H1 (cell line): ENCODE measurements at regions not wholly inside any gene's neighbourhood (a gene's known extent, or its start where the extent isn't known, plus 50 kb on each side); places are given as distances from the start of the nearest gene placed in this dataset.

Experiments used
- CTCF ChIA-PET: fragments of 300-600 bp; sonication (Branson Sonifier 250); formaldehyde crosslinking; loops from one replicate; lab custom pipeline; 2021; ENCODE audit not compliant: partially characterized antibody; lab: Charles Lee
- POLR2A ChIA-PET: fragments of 300-600 bp; sonication (Branson Sonifier 250); formaldehyde crosslinking; loops from one replicate; lab custom pipeline; 2021; ENCODE audit warnings: inconsistent platforms; ENCODE audit not compliant: partially characterized antibody; lab: Charles Lee
- DNase-seq, 2 experiments: peaks; one replicate each; pipeline versions ENCODE4 v3.0.0 to v3.0.0-alpha.2; 2010 to 2022; ENCODE audit warnings: low spot score in 2 of 2, low read depth in 1 of 2, mixed read lengths in 1 of 2
- FAIRE-seq: peaks from 2 replicates; lab custom pipeline; 2011; peaks lifted over from hg19 to GRCh38; lab: Jason Lieb, UNC
- H2AFZ ChIP-seq: 2 replicates; pipeline ENCODE4 v1.8.1; 2012; ENCODE audit warnings: low read length, inconsistent platforms
- H2AK5ac ChIP-seq: 2 replicates; pipeline ENCODE4 v1.6.1; 2013; ENCODE audit warnings: low read depth, low read length
- H2BK120ac ChIP-seq: replicated peaks from 2 replicates; pipeline ENCODE3; 2013; ENCODE audit warnings: low read depth, low read length, inconsistent platforms
- H2BK12ac ChIP-seq: 2 replicates; pipeline ENCODE4 v1.6.1; 2013; ENCODE audit warnings: low read depth, low read length
- H2BK15ac ChIP-seq: 2 replicates; pipeline ENCODE4 v1.6.1; 2013; ENCODE audit warnings: low read length
- H2BK20ac ChIP-seq: 2 replicates; pipeline ENCODE4 v1.6.1; 2013; ENCODE audit warnings: low read length
- H2BK5ac ChIP-seq: 2 replicates; pipeline ENCODE4 v1.6.1; 2013; ENCODE audit warnings: low read depth, low read length
- H3K14ac ChIP-seq: 2 replicates; pipeline ENCODE4 v1.6.1; 2013; ENCODE audit warnings: inconsistent platforms; ENCODE audit not compliant: insufficient read length
- H3K18ac ChIP-seq: 2 replicates; pipeline ENCODE4 v1.6.1; 2013; ENCODE audit warnings: low read length; ENCODE audit errors: extremely low read depth
- H3K23ac ChIP-seq: 2 replicates; pipeline ENCODE4 v1.6.1; 2013; ENCODE audit warnings: inconsistent platforms; ENCODE audit not compliant: insufficient read length
- H3K23me2 ChIP-seq: 2 replicates; pipeline ENCODE4 v1.6.1; 2013; ENCODE audit warnings: low read depth, low read length
- H3K27ac ChIP-seq: 2 replicates; pipeline ENCODE4 v1.6.1; 2011; ENCODE audit warnings: low read depth, low read length, inconsistent platforms
- H3K27me3 ChIP-seq, 4 experiments: replicated peaks in 1 of 4; 1 replicate in 1 of 4; 2 replicates in 3 of 4; pipeline versions ENCODE4 v1.6.1 to v1.8.1; 2011 to 2013; ENCODE audit warnings: low read length in 3 of 4, mild to moderate bottlenecking in 3 of 4, inconsistent platforms in 2 of 4, mixed read lengths in 2 of 4, moderate library complexity in 1 of 4; ENCODE audit not compliant: control insufficient read depth in 3 of 4, insufficient read depth in 3 of 4; ENCODE audit errors: extremely low read depth in 1 of 4
- H3K36me3 ChIP-seq, 4 experiments: 2 replicates each; pipeline versions ENCODE4 v1.6.1 to v1.8.1; 2011 to 2013; ENCODE audit warnings: mild to moderate bottlenecking in 4 of 4, low read length in 3 of 4, moderate library complexity in 2 of 4, control low read depth in 1 of 4, inconsistent platforms in 1 of 4; ENCODE audit not compliant: insufficient read depth in 4 of 4, control insufficient read depth in 2 of 4
- H3K4ac ChIP-seq: replicated peaks from 2 replicates; pipeline ENCODE3; 2013; ENCODE audit warnings: low read length, low read depth, mixed read lengths, inconsistent platforms; ENCODE audit not compliant: insufficient read length
- H3K4me1 ChIP-seq, 4 experiments: replicated peaks in 1 of 4; 1 replicate in 1 of 4; 2 replicates in 3 of 4; pipeline versions ENCODE4 v1.6.1 to v1.8.1; 2011 to 2013; ENCODE audit warnings: low read length in 3 of 4, inconsistent platforms in 2 of 4, mixed read lengths in 1 of 4; ENCODE audit not compliant: insufficient read depth in 4 of 4, control insufficient read depth in 3 of 4
- H3K4me2 ChIP-seq, 2 experiments: 2 replicates each; pipeline versions ENCODE4 v1.6.1 to v1.8.1; 2011 to 2013; ENCODE audit warnings: low read depth in 2 of 2, low read length in 2 of 2, control low read depth in 1 of 2, inconsistent platforms in 1 of 2, mild to moderate bottlenecking in 1 of 2; ENCODE audit not compliant: insufficient read depth in 1 of 2
- H3K4me3 ChIP-seq, 4 experiments: fragments of 200-600, 300-600 bp in 1 of 4; sonication (generic), shearing (Covaris generic), sonication (Bioruptor Twin) in 1 of 4; 2 replicates each; pipeline versions ENCODE4 v1.5.1 to v1.8.1; 2011 to 2016; ENCODE audit warnings: low read length in 4 of 4, low read depth in 3 of 4, control low read depth in 2 of 4, inconsistent platforms in 2 of 4, mild to moderate bottlenecking in 2 of 4, mixed read lengths in 1 of 4, moderate library complexity in 1 of 4; ENCODE audit not compliant: insufficient read depth in 2 of 4; ENCODE audit errors: extremely low read depth in 1 of 4
- H3K56ac ChIP-seq: replicated peaks from 2 replicates; pipeline ENCODE3; 2013; ENCODE audit warnings: low read depth, mild to moderate bottlenecking, mixed read lengths, low read length, inconsistent platforms; ENCODE audit not compliant: insufficient read length
- H3K79me1 ChIP-seq: 2 replicates; pipeline ENCODE4 v1.6.1; 2013; ENCODE audit warnings: low read depth, low read length, control low read depth
- H3K79me2 ChIP-seq, 2 experiments: 2 replicates each; pipeline versions ENCODE4 v1.6.1 to v1.8.1; 2012 to 2013; ENCODE audit warnings: low read length in 2 of 2, mild to moderate bottlenecking in 2 of 2, inconsistent platforms in 1 of 2; ENCODE audit not compliant: insufficient read depth in 2 of 2, control insufficient read depth in 1 of 2
- H3K9ac ChIP-seq, 4 experiments: replicated peaks in 1 of 4; 1 replicate in 1 of 4; 2 replicates in 3 of 4; pipeline versions ENCODE4 v1.6.1 to v1.8.1; 2011 to 2013; ENCODE audit warnings: low read depth in 3 of 4, low read length in 3 of 4, control low read depth in 2 of 4, mild to moderate bottlenecking in 2 of 4, moderate library complexity in 2 of 4, inconsistent platforms in 1 of 4; ENCODE audit errors: extremely low read depth in 1 of 4
- H3K9me3 ChIP-seq, 2 experiments: 2 replicates each; pipeline versions ENCODE4 v1.6.1 to v1.8.1; 2012 to 2013; ENCODE audit warnings: mild to moderate bottlenecking in 2 of 2, moderate library complexity in 2 of 2, control low read depth in 1 of 2, inconsistent platforms in 1 of 2, low read depth in 1 of 2, low read length in 1 of 2, mixed read lengths in 1 of 2; ENCODE audit not compliant: insufficient read depth in 2 of 2
- H4K20me1 ChIP-seq, 2 experiments: replicated peaks in 1 of 2; 2 replicates each; pipeline versions ENCODE3 to v1.8.1; 2011 to 2013; ENCODE audit warnings: inconsistent platforms in 2 of 2, low read length in 2 of 2, mild to moderate bottlenecking in 1 of 2; ENCODE audit not compliant: insufficient read depth in 2 of 2, control insufficient read depth in 1 of 2
- H4K5ac ChIP-seq: 2 replicates; pipeline ENCODE4 v1.6.1; 2013; ENCODE audit warnings: low read length, low read depth, mixed read lengths, inconsistent platforms; ENCODE audit not compliant: insufficient read length
- H4K8ac ChIP-seq: 2 replicates; pipeline ENCODE4 v1.8.0; 2013; ENCODE audit warnings: mild to moderate bottlenecking, moderate library complexity, low read length, inconsistent platforms; ENCODE audit not compliant: insufficient read depth; ENCODE audit errors: extremely low read depth
- H4K91ac ChIP-seq: replicated peaks from 2 replicates; pipeline ENCODE3; 2013; ENCODE audit warnings: low read length, mixed read lengths, inconsistent platforms; ENCODE audit not compliant: insufficient read length
- BRCA1 ChIP-seq: IDR thresholded peaks from 2 replicates; pipeline ENCODE4 v1.6.1; 2012; ENCODE audit warnings: low read depth, low read length, improper control_type of control experiment
- EZH2 ChIP-seq: fragments of 200-600 bp; sonication (generic); IDR thresholded peaks from 2 replicates; pipeline ENCODE4 v1.7.1; 2012; ENCODE audit warnings: low read depth, mild to moderate bottlenecking, moderate library complexity, low read length, inconsistent platforms; ENCODE audit not compliant: severe bottlenecking
- JUND ChIP-seq: IDR thresholded peaks from 2 replicates; pipeline ENCODE4 v1.6.1; 2011; ENCODE audit warnings: mild to moderate bottlenecking, improper control_type of control experiment, low read length
- RAD21 ChIP-seq, 2 experiments: IDR thresholded peaks in 1 of 2; conservative IDR thresholded peaks in 1 of 2; 2 replicates each; pipeline ENCODE4 v1.6.1; 2011; ENCODE audit warnings: low read depth in 2 of 2, low read length in 2 of 2, improper control_type of control experiment in 1 of 2, inconsistent platforms in 1 of 2, mild to moderate bottlenecking in 1 of 2, moderate library complexity in 1 of 2
- SP1 ChIP-seq: IDR thresholded peaks from 2 replicates; pipeline ENCODE4 v1.6.1; 2011; ENCODE audit warnings: low read depth, low read length
- YY1 ChIP-seq: IDR thresholded peaks from 2 replicates; pipeline ENCODE4 v1.6.1; 2011; ENCODE audit warnings: low read depth, mild to moderate bottlenecking, low read length
- WGBS, 2 experiments: shearing (Covaris generic) in 1 of 2; methylation state at CpG; one replicate each; pipeline versions ENCODE4 v1.1.6 to v1.1.7; 2013 to 2015; ENCODE audit warnings: low lambda C conversion rate in 2 of 2, mixed read lengths in 2 of 2, inconsistent platforms in 1 of 2, low coverage in 1 of 2, missing lambda C conversion rate in 1 of 2; ENCODE audit not compliant: insufficient replicate concordance in 2 of 2, insufficient coverage in 1 of 2, insufficient read length in 1 of 2; ENCODE audit errors: extremely low coverage in 1 of 2, missing lambda C conversion rate in 1 of 2; 5-methylcytosine and 5-hydroxymethylcytosine counted together
- TF ChIP-seq, protein P1 (sequence below): IDR thresholded peaks from 2 replicates; pipeline ENCODE4 v1.6.1; 2011; ENCODE audit warnings: low read depth, mild to moderate bottlenecking, low read length; ENCODE audit not compliant: insufficient read depth
- TF ChIP-seq, protein P2 (sequence below), 3 experiments: IDR thresholded peaks; 1 replicate in 2 of 3; 2 replicates in 1 of 3; pipeline versions ENCODE4 v1.5.1 to v1.6.1; 2011; ENCODE audit warnings: low read length in 3 of 3, mild to moderate bottlenecking in 3 of 3, inconsistent platforms in 2 of 3, low read depth in 1 of 3, moderate library complexity in 1 of 3; ENCODE audit not compliant: insufficient read depth in 1 of 3; ENCODE audit errors: control extremely low read depth in 1 of 3

DNA sequence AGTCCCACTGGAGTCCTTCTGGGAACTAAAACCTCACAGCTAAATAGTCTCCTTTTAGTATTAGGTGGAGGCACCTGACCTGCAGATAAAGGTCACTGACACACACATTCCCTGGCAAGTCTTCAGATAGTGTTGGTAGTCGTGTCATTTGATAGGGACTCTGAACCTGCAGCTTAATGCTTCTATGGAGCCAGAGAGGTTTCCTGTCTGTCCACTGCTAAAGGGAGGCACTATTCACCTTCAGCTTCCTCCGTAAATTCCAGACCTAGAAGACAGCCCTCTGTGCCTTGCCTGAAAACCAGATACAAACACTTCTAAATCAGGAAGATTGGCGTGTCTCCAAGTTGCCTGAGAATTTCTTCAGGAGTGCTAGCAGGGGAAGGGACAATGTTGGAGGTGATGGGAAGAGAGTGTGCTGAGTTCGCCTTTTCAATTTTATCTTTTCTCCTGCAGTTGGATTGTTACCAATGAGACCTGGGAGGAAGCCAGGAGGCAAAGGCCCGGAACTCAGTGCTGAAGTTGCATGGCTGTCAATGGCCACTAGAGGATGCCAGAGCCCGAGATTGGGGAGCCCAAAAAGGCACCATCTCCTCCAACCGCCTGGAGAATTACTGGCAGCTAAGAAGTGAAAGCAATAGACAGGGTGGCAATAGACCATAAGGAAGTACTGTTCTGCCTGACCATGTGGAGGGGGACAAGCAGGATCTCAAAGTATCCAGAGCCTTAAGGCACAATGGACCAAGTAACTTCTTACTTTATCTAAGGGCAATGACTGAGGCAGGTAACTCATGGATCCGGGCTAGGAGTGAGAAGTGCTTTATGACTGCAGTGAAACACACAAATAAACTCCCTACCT lies 81.6 kb upstream of the SCAF11 start:
- Histone ChIP-seq H3K79me1 (no peaks in the 10 kb centered on the region), H4K5ac (no peak overlapping the region), H4K20me1 (no peaks in the 10 kb centered on the region), H3K9me3 (no peaks in the 10 kb centered on the region), H3K23ac (no peak overlapping the region), H3K9ac (no peak overlapping the region), H3K36me3 (no peaks in the 10 kb centered on the region), H2BK20ac (no peak overlapping the region; the same call in 1 of the 2 replicates), H3K14ac (no peak overlapping the region), H2AFZ (peak overlapping the region; percentile 100), H3K4ac (peak overlapping the region; percentile 40), H2BK12ac (no peak overlapping the region), H3K23me2 (no peaks in the 10 kb centered on the region), H3K56ac (no peak overlapping the region), H3K4me3 (no peak overlapping the region), H2BK15ac (no peak overlapping the region), H2AK5ac (no peak overlapping the region), H2BK5ac (no peak overlapping the region), H4K91ac (peak overlapping the region; percentile 4), H4K8ac (no peak overlapping the region), H3K27ac (no peak overlapping the region), H3K79me2 (no peaks in the 10 kb centered on the region), H3K18ac (no peak overlapping the region), H3K4me1 (no peaks in the 10 kb centered on the region), H3K27me3 (no peaks in the 10 kb centered on the region), H2BK120ac (no peak overlapping the region), H3K4me2 (no peak overlapping the region)
- CTCF ChIA-PET, result interaction anchor here (0.6 to 3.3 kb wide), 29 partner anchors 9 to 1159 kb away, joined by 3 to 22 read pairs (median 3); no protein-coding TSS in a partner anchor
- WGBS, 2 experiments, result 58% methylated on average over 8 of the region's 8 CpGs; no CpG with 5 or more reads in 1 of the 2 experiments
- POLR2A ChIA-PET, result interaction anchor here (1.0 to 1.4 kb wide), 2 partner anchors 80 to 197 kb away, joined by 3 read pairs; partner anchors contain the start of gene SLC38A1
- peak; percentile 46 to 80 for DNase-seq
- peak; percentile 75 for FAIRE-seq
- TF ChIP-seq, protein P1, sequence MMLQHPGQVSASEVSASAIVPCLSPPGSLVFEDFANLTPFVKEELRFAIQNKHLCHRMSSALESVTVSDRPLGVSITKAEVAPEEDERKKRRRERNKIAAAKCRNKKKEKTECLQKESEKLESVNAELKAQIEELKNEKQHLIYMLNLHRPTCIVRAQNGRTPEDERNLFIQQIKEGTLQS, result no peak
- TF ChIP-seq EZH2, result no peak
- TF ChIP-seq JUND, result 0 out of 2 replicates have a peak, but pooled peaks have one; percentile 8
- TF ChIP-seq, protein P2, sequence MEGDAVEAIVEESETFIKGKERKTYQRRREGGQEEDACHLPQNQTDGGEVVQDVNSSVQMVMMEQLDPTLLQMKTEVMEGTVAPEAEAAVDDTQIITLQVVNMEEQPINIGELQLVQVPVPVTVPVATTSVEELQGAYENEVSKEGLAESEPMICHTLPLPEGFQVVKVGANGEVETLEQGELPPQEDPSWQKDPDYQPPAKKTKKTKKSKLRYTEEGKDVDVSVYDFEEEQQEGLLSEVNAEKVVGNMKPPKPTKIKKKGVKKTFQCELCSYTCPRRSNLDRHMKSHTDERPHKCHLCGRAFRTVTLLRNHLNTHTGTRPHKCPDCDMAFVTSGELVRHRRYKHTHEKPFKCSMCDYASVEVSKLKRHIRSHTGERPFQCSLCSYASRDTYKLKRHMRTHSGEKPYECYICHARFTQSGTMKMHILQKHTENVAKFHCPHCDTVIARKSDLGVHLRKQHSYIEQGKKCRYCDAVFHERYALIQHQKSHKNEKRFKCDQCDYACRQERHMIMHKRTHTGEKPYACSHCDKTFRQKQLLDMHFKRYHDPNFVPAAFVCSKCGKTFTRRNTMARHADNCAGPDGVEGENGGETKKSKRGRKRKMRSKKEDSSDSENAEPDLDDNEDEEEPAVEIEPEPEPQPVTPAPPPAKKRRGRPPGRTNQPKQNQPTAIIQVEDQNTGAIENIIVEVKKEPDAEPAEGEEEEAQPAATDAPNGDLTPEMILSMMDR (IDR thresholded peaks at IDR 0.05; ENCODE audit: control extremely low read depth in 1 of 3, insufficient read depth in 1 of 3, low read depth in 1 of 3, low read length in 3 of 3), result peak; percentile 88 to 96 (median 91)
- 0 out of 2 replicates have a peak, but pooled peaks have one; percentile 19 for TF ChIP-seq SP1
- TF ChIP-seq BRCA1, result no peak
- peak; percentile 92 to 93 for TF ChIP-seq RAD21 (IDR thresholded peaks at IDR 0.05 in 1 of 2, conservative IDR thresholded peaks at IDR 0.05 in 1 of 2; ENCODE audit: low read depth in 2 of 2, low read length in 2 of 2)
- TF ChIP-seq YY1, result peak; percentile 51; the same call in 1 of the 2 replicates
